Amniotic epithelial cell (primary cell): ENCODE measurements at regions not wholly inside any gene's neighbourhood (a gene's known extent, or its start where the extent isn't known, plus 50 kb on each side); places are given as distances from the start of the nearest gene placed in this dataset.

Experiments
- DNase-seq: peaks from one replicate; pipeline ENCODE4 v3.0.0-alpha.2; 2010; ENCODE audit warnings: low read depth

DNA sequence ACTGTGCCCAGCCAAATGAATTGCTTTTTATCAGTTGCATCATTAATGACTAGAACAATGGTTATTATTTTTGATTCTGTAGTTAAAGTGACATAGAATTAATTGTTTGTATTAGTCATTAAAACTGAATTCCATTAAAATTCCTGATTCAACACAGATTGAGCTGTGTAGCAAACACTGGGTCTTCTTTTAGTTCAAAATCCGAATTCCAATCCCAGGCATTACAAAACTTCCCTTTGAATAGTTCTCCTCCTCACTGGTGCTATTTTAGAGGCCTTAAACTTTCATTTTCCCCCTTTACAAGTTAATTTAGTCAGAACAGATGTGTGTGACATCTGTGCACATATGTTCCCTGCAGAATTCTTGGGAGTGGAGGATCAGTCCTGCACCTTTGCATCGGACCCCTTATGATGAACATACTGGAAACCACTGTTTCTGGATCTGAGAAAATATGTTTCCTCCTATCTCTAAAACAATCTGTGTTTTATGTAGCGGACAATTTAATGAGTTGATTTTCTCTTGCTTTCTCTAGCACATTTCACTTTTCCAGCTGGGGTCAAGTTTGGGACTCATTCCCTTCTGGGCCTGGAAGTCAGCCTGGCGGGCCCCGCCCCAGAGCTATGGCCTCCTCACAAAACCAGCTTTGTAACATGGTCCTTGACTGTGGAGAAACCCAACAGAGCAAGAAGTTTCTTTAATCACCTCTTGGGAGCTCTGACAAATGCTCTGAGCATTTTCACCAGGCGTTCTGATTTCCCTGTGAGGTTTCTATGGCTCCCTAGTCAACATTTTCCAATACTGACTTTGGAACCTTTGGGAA, 87.9 kb upstream of the MAMDC2 start:
- no peak for DNase-seq

DNA sequence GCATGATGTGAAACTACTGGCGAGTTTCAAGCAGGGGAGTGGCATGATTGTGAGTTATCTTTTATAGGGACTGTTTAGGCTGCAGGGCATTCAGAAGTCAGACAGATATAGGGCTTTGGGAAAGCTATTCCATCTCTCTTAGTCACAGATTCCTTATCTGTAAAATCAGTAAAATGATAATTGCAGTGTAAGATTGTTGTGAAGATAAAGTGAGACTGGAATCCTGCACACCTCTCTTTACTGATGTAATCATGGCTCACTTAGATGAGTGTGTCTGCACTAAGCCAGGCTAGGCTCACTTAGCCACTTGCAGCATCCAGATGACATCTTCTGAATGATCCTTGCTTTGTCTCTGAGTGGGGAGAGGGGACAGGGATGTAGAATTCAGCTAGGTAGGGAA, 81.8 kb upstream of the MAMDC2 start:
- DNase-seq: no peak

DNA sequence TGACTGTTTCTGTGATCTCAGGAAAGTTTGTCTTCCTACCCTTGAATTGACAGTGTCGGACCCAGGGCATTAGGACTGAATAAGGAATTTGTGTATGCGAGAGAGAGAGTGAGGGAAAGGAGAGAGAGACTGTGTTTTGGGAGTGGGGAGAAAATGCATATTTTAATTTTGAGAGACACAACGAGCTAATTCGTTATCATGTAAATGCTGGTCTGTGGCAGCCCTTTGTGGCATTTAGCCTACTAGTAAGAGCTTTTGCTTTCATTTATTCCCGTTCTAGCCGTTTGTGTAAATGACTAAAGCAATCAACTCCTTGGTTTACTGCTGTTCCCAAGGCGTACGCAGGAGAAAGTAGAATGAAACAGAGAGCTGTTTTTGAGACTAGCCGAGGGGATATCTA, 79.8 kb upstream of the MAMDC2 start:
- no peak for DNase-seq

DNA sequence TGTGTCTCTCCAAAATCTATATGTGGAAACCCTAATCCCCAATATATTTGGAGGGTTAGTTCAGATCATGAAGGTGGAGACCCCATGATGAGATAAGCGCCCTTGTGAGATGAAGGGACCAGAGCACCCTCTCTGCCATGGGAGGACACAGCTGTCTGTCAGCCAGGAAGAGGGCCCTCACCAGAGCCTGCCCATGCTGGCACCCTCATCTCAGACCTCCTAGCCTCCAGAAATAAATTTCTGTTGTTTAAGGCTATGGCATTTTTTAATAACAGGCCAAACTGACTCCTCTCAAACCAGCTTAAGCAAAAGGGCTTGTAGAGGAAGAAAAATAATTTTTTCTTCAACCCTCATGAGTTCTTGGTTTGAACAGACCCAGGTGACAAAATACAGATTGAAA, 79.2 kb upstream of the MAMDC2 start:
- DNase-seq: no peak

DNA sequence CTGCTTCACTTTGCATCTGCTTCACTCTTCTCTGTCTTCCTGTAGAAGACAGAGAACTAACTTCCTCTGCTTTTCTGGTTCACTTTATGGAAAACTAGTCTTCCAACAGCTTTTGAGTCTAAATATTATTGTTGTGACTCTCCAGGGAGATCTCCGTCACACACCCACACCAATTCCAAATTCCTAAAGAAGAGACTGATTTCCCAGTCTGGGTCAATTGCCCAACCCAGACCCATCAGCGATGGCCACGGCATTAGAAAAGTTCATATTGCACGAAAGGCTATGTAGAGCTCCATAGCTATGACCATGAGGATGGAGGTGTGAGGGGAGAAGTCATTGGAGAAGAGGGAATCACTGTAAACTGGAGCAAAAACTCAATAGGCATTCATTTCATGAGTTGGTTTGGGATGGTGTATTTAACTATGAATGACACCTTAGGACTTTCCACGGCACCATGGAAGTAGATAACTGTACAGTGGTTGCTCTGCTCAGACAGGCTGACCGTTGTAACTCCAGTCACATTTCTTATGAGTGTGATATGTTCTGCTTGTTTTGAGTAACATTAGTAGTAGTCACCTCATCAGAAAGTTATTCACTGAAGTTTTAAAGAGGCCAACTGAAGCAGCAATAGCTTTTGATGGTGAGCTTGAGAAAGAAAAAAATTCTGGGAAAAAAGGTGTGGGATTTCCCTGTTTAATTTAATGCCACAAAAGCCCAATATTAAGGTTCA, 78.1 kb upstream of the MAMDC2 start:
- no peak for DNase-seq

DNA sequence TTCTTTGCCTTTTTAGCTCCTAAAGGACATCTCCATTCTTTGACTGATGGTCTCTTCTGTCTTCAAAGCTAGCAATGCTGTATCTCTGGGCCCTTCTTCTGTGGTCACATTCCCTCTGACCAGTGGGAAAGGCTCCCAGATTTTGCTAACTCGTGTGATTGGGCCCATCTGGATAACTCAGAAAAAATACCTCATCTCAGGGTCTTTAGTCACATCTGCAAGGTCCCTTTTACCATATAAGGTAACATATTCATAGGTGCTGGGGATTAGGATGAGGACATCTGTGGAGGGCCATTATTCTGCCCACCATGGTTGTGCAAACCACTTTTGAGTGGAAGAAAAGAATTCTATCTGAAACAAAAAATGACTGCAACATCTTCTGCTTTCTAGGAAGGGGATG, 76.3 kb upstream of the MAMDC2 start:
- DNase-seq: no peak

DNA sequence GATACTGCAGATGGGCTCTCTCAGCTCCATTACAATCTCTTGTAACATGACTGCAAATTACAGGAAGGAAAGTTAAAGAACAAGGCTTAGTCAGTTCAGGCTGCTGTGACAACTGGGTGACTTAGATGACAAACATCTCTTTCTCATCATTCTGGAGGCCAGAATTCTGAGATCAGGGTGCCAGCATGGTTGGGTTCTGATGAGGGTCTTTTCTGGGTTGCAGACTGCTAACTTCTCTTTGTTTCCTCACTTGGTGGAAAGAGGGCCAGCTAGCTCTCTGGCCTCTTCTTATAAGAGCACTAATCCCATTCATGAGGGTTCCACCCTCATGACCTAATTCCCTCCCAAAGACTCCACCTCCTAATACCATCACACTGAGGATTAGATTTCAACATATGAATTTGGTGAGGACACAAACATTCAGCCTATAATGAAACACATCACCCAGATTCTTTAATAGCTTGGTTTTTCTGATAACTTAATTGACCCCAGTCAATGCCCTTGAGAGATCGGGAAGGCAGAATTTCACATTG, 73.6 kb upstream of the MAMDC2 start:
- DNase-seq: peak; percentile 22

DNA sequence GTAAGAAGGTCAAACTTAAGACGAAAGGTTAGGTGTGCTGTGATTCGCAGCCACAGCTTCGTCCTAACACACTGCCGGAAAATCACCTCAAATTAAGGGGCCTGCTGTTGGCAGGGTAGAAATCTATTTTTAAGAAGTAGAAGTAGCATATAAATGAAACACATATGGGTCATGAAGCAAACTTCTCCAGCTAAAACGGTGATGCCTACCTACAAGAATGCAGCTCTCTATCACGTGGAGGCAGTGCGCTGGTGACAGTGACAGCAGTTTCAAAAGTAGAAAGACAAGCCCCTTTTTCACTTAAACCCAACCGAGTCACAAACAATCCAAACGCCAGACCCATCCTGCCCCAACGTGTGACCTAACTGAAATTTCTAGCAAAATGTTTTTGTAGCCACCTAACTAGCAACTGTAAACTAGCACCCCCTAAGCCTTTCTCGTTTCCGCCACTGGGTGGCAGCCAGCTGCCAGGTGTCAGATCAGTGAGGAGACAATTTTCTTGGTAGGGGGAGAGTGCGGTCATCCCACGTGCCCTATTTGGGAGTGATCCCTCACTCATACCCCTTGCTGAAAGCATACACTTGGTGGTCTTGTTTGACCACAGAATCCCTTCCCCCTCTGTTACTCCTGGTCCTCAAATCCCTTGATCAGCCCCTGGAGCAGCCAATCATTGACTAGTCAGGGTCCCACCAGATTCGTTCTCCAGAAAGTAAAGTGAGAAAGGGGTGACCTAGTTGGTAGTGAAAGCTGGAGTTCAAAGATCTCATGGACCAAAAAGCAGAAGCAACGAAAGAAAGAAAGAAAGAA, 71.8 kb upstream of the MAMDC2 start:
- peak; percentile 56 for DNase-seq

DNA sequence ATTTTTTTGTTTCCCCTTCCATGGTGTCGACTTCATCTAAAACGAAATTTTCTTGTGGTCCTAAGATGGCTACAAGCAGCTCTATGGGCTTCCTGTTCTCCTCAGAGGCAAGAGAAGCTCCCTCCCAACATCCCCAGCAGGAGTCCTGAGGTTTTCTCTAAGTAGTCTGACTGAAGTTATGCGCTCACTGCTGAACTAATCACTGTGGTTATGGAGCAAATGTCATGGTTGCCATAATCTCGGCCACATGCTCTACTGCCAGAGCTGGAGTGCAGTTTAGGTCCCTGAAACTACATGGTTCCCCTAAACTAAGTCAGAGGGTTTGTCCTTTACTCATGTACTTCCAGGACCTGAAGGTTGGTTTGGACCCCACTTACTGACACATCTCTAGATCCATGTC, 68.0 kb upstream of the MAMDC2 start:
- DNase-seq: peak; percentile 31

DNA sequence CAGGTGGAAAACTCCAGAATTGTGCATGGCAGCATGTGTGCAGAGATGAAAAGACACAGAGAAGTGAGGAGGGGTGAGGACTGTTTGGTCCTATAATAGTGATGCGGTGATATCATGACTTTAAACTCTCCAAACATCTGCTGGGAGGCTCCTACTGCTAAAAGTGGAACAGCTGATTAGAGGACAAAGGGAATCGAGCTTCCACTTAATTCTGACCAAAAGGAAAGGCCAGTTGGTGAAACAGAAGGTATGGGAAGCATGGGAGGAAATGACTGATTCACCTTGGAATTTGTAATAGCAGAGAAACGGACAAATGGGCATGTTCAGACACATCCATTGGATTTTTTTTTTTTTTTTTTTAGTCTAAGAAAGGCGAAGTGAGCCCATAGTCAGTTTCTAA, 67.5 kb upstream of the MAMDC2 start:
- DNase-seq: peak; percentile 81

DNA sequence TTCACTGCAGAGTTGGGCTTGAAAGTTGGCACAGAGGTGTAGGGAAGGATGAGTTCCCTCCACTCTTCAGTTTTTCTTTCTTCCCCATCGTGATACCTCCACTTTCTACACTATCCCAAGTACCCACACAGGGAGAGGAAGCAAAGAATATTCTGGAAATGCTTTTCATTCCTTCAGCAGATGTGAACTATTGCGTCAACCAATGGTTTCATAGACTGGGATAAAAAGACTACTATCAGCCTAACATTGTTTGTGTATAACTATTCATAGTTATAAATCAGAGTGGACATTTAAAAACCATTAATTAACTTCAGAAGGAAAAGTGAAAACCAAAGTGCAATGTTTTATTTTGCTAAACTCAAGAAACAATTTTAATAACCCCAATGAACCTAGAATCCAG, 63.6 kb upstream of the MAMDC2 start:
- peak; percentile 64 for DNase-seq

DNA sequence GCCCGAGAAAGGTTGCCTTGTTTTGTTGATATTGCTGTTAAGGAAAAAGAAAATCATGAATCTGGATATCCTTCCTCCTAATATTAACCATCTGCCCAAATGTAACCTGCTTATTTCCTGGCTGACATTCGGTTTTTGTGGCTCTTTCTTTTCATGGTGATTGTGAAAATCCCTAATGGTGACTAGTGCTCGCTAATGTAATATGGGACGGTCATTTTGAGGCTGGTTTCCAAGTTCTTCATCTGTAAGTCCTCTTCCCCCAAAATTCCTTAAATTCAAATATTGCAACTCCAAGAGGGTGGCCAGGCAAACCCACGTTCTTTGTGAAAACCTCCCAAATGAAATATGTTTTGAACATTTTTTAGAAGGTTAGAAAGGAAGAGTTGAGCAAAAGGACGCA, 63.1 kb upstream of the MAMDC2 start:
- DNase-seq: no peak

DNA sequence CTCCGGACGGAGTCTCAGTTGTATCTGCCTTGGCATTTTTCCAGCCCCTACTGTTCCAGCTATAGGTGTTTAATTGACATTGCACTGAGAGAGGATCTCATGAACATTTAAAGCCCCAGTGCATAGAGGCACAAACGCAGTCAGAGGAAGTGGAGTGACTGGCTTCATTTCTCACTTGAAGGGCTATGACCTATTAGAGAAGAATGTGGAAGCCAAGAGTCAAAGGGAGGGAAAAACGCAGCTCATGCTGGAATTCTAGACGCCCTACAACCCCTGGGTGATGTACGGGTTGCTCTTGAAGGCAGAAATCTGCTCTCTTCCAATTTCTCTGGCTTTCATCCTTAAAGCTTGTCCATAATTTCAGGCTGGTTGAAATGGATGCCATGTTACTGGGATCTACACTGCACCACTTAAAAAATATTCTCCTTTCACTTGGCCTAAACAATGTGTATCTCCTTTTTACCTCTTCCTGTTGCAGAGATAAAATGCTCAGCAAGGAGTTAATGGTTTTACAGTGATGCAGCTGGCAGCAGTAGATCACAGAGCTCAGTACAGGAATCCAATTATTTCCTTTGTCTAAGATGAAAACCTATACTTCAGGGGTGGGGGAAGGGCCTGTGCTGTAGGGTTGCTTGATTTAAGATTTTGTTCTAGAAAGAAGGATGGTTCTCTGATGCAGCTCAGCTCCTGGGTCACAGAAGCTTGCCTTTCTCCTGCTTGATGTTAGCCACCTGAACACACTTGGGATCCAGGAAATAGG, 61.8 kb upstream of the MAMDC2 start:
- DNase-seq: peak; percentile 84

DNA sequence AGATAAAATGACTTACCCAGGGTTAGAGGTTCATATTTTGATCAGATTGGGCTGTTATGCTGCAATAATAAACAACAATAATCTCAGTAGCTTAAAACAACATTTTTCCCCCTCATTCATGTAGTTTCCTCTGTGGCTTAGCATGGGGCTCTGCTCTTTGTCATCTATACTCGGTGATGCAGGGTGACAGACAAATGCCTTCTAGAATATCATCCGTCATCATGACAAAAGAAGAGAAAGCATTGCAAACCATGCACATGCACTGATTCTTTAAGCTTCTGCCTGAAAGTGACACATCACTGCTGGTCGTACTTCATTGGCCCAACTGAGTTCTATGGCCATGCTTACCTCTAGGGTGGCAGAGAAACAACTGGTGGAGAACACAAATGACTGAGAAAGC, 58.8 kb upstream of the MAMDC2 start:
- DNase-seq: peak; percentile 12

DNA sequence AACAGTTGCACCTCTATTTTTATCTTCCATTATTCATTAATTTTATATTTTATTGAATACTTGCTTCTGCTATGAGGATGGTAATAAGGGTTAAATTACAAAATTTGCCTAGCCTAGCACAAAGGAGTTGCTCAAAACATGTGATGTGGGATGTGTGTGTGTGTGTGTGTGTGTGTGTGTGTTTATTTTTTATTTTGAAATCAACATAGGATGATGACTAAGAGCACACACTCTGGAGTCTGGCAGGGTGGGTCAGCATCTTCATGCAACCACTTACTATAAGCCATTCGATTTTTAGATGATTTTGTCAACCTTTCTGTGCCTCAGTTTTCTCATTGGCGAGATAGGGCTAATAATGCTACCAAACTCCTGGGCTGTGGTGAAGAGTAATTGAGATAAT, 57.7 kb upstream of the MAMDC2 start:
- DNase-seq: peak; percentile 40

DNA sequence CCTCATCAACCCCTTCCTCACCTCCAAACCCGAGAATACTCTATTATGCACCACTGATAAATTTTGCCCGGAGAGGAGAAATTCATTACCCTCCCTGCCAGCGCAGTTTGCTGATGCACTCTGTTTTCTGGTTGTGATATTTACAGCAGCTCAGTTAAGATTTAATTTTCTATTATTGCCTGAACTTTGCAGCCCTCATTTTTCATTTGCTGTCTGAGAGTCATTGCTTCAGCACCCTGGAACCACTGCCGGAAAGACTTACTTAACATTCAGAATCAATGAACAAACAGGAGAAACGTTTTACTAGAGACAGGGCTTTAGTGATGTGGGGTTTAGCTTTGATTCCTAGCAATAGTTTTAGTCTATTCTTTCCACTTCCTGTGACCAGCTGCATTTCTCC, 56.7 kb upstream of the MAMDC2 start:
- no peak for DNase-seq

DNA sequence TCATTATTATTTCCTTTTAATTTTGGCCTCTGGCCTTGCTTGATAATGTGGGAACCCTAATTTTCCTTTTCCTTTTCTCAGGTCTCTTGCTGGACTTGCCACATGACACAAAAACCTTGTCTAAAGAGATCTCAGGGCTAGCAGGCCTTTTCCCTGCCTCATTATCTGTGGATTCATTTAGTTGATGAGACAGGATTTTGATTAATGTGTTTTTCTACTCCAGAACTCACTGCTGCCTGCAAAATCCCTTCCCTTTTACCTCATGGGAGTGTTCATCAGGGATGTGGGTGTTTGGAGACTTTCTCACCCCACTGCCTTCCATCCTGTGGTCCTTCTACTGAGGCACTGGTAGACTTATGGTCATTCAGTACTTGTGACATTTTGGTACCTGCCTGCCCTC, 56.2 kb upstream of the MAMDC2 start:
- no peak for DNase-seq

DNA sequence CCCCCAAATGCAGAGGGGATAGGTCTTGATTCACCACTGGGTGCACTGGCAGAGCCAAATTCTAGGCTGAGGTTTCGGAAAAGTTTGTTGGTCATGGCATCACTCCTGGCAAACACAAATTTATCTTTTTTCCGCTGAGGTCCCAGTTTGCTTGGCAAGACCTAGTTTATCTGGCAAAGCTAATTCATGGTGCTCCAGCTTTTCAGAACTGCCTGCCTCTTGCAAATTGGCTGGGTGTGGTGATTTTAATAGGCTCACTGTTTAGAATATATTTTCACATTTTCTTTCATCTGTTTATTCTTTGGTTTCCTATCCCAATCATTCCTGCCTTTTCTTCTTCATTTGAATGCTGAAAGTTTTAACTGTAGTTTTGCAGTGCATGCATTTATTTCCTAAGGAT, 50.5 kb upstream of the MAMDC2 start:
- no peak for DNase-seq
